Gastroesophageal sphincter (tissue), 4 donors: ENCODE measurements at regions not wholly inside any gene's neighbourhood (a gene's known extent, or its start where the extent isn't known, plus 50 kb on each side); places are given as distances from the start of the nearest gene placed in this dataset.

Source experiments
- ATAC-seq: fragments of 150-250 bp; one replicate; pipeline ENCODE4 v1.9.1; 2016; ENCODE audit warnings: mild to moderate bottlenecking, moderate library complexity
- H3K27ac ChIP-seq, 4 donors: fragments of 200-600 bp; sonication (generic) in 3 of 4; 1 replicate in 3 of 4; 2 replicates in 1 of 4; pipeline ENCODE4 v1.5.1; 2016 to 2019
- H3K27me3 ChIP-seq: fragments of 200-600 bp; sonication (generic); one replicate; pipeline ENCODE4 v1.5.1; 2019
- H3K36me3 ChIP-seq, 2 donors: fragments of 200-600 bp; sonication (generic); one replicate each; pipeline ENCODE4 v1.5.1; 2019; ENCODE audit warnings: control low read depth in 1 of 2
- H3K4me1 ChIP-seq, 3 donors: fragments of 200-600 bp; sonication (generic); 1 replicate in 2 of 3; 2 replicates in 1 of 3; pipeline ENCODE4 v1.5.1; 2016 to 2019; ENCODE audit warnings: control low read depth in 2 of 3
- H3K4me3 ChIP-seq, 2 donors: fragments of 200-600 bp; sonication (generic); one replicate each; pipeline ENCODE4 v1.5.1; 2019; ENCODE audit warnings: mild to moderate bottlenecking in 1 of 2, moderate library complexity in 1 of 2
- H3K9me3 ChIP-seq, 3 donors: fragments of 200-600 bp; sonication (generic); one replicate each; pipeline ENCODE4 v1.5.1; 2017 to 2019; ENCODE audit warnings: control low read depth in 2 of 3
- CTCF ChIP-seq, 4 experiments: fragments of 200-600 bp in 2 of 4; fragments of 450-650 bp in 2 of 4; sonication (generic) in 1 of 4; IDR thresholded peaks; one replicate each; pipeline ENCODE4 v1.5.1; 2017 to 2019; ENCODE audit warnings: antibody characterized with exemption in 4 of 4, mild to moderate bottlenecking in 2 of 4, moderate library complexity in 2 of 4
- EP300 ChIP-seq: sonication (generic); formaldehyde crosslinking; IDR thresholded peaks from one replicate; pipeline ENCODE4 v1.6.1; 2017; ENCODE audit warnings: antibody characterized with exemption, mild to moderate bottlenecking
- POLR2A ChIP-seq, 2 donors: fragments of 450-650 bp; IDR thresholded peaks; one replicate each; pipeline ENCODE4 v1.6.1; 2017; ENCODE audit warnings: antibody characterized with exemption in 2 of 2, mild to moderate bottlenecking in 2 of 2, moderate library complexity in 1 of 2
- POLR2AphosphoS5 ChIP-seq: sonication (generic); formaldehyde crosslinking; IDR thresholded peaks from one replicate; pipeline ENCODE4 v1.6.1; 2017; ENCODE audit warnings: antibody characterized with exemption
- whole genome bisulfite sequencing, 2 donors: methylation state at CpG; one replicate each; pipeline ENCODE4 v1.1.5; 2018; ENCODE audit warnings: low coverage in 1 of 2; 5-methylcytosine and 5-hydroxymethylcytosine counted together

GRCh38 chr4:11616856-11617255 is 188.2 kb upstream of the HS3ST1 start:
- Histone ChIP-seq H3K4me3 (no peak overlapping the region), H3K27me3 (no peaks in the 10 kb centered on the region), H3K36me3 (no peaks in the 10 kb centered on the region), H3K27ac (no peak overlapping the region), H3K9me3 (no peaks in the 10 kb centered on the region), H3K4me1 (no peaks in the 10 kb centered on the region)
- WGBS, 2 donors = 97% methylated on average over 4 of the region's 4 CpGs; no CpG with 5 or more reads in 1 of the 2 donors
- TF ChIP-seq POLR2AphosphoS5 = no peak
- no peak for TF ChIP-seq EP300
- TF ChIP-seq CTCF (IDR thresholded peaks at IDR 0.05) = no peak
- TF ChIP-seq POLR2A (IDR thresholded peaks at IDR 0.05) = no peak
- ATAC-seq = no peak

DNA sequence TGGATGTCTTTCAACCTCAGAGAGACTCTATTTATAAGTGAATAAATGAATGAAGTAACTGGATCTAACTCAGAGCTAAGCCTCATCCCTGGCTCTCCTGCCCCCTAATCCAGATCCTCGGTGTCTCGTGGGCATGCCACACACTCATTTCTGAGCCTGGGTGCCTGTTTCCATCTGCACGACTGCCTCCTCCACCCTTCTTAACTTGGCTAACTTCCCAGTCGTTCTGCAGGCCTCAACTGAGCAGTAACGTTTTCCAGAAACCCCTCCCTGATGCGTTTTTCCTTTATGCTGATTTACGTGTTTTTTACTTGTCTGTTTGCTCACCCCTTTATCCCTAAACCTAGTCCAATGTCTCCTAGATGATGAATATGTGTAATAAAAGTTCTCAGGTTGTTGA is 186.9 kb upstream of the HS3ST1 start:
- no peaks in the 10 kb centered on the region for H3K36me3 ChIP-seq
- H3K27me3 ChIP-seq = no peaks in the 10 kb centered on the region
- no peaks in the 10 kb centered on the region for H3K9me3 ChIP-seq
- TF ChIP-seq CTCF (IDR thresholded peaks at IDR 0.05) = no peak
- TF ChIP-seq EP300 = no peak
- TF ChIP-seq POLR2AphosphoS5 = no peak
- no peak overlapping the region for H3K27ac ChIP-seq
- ATAC-seq = no peak
- 10 to 27% methylated on average over 7 of the region's 7 CpGs for WGBS, 2 donors
- H3K4me3 ChIP-seq = no peak overlapping the region
- H3K4me1 ChIP-seq = no peaks in the 10 kb centered on the region

DNA sequence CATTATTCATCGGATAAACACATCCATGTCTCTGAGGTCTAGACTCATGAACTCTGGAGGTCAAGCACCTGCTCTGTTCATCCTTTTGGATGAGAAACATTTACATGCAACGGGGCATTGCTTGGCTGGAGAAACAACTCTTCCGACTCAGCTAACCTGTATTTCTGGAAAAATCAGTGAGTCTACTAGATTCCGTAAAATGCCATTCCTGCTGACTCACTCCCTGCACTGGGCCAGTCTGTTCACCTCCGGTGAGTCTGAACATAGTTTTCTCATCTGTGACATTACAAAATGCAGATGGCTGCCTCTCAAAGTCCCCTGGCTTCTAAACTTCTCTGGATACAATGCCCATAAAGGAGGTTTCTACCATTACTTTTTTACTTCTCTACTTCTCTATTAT is 185.7 kb upstream of the HS3ST1 start:
- Histone ChIP-seq H3K4me3 (no peak overlapping the region), H3K9me3 (no peaks in the 10 kb centered on the region), H3K36me3 (no peaks in the 10 kb centered on the region), H3K27me3 (no peaks in the 10 kb centered on the region), H3K4me1 (no peaks in the 10 kb centered on the region), H3K27ac (no peak overlapping the region)
- whole genome bisulfite sequencing, 2 donors = 76 to 91% methylated on average over 4 to 5 of the region's 5 CpGs
- no peak for TF ChIP-seq EP300
- no peak for TF ChIP-seq POLR2A (IDR thresholded peaks at IDR 0.05)
- no peak for TF ChIP-seq CTCF (IDR thresholded peaks at IDR 0.05)
- no peak for TF ChIP-seq POLR2AphosphoS5
- no peak for ATAC-seq

GRCh38 chr4:11611868-11612267 is 183.2 kb upstream of the HS3ST1 start:
- Histone ChIP-seq H3K36me3 (no peaks in the 10 kb centered on the region), H3K9me3 (no peaks in the 10 kb centered on the region), H3K27ac (no peak overlapping the region), H3K4me3 (no peak overlapping the region), H3K4me1 (no peaks in the 10 kb centered on the region), H3K27me3 (no peaks in the 10 kb centered on the region)
- no peak for TF ChIP-seq POLR2AphosphoS5
- TF ChIP-seq EP300 = no peak
- TF ChIP-seq POLR2A (IDR thresholded peaks at IDR 0.05) = no peak
- no peak for TF ChIP-seq CTCF (IDR thresholded peaks at IDR 0.05)
- no peak for ATAC-seq

GRCh38 chr4:11609751-11610150 is 181.1 kb upstream of the HS3ST1 start:
- Histone ChIP-seq H3K36me3 (no peaks in the 10 kb centered on the region), H3K27me3 (no peaks in the 10 kb centered on the region), H3K4me1 (no peaks in the 10 kb centered on the region), H3K9me3 (no peaks in the 10 kb centered on the region), H3K4me3 (no peak overlapping the region), H3K27ac (no peak overlapping the region)
- 71% methylated on average over 1 of the region's 2 CpGs; no CpG with 5 or more reads in 1 of the 2 donors for WGBS, 2 donors
- TF ChIP-seq CTCF (IDR thresholded peaks at IDR 0.05) (no peak), EP300 (no peak), POLR2A (IDR thresholded peaks at IDR 0.05) (no peak), POLR2AphosphoS5 (no peak)
- no peak for ATAC-seq
